ENCODE measurements at regions not wholly inside any gene's neighbourhood (a gene's known extent, or its start where the extent isn't known, plus 50 kb on each side); places are given as distances from the start of the nearest gene placed in this dataset.

DNA sequence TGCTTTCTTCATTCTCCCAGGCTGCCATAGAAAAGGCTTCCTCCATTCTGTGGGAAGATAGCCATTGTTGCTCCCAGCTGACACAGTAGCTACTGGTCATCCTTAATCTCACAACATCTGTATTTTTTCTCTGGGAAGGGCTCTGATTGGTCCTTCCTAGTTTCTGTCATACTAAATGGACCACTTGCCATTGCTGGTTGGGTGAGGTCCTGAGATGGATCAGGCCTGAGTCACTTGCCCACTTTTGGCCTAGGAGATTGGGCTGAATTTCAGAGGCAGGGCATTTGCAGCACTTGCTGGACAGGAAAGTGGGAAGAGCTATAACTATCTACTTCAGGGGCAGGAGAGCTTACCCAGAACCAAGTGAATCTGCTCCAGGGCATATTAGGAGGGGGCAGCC is 106.5 kb upstream of the PROK2 start:
- TF ChIP-seq, protein P1, sequence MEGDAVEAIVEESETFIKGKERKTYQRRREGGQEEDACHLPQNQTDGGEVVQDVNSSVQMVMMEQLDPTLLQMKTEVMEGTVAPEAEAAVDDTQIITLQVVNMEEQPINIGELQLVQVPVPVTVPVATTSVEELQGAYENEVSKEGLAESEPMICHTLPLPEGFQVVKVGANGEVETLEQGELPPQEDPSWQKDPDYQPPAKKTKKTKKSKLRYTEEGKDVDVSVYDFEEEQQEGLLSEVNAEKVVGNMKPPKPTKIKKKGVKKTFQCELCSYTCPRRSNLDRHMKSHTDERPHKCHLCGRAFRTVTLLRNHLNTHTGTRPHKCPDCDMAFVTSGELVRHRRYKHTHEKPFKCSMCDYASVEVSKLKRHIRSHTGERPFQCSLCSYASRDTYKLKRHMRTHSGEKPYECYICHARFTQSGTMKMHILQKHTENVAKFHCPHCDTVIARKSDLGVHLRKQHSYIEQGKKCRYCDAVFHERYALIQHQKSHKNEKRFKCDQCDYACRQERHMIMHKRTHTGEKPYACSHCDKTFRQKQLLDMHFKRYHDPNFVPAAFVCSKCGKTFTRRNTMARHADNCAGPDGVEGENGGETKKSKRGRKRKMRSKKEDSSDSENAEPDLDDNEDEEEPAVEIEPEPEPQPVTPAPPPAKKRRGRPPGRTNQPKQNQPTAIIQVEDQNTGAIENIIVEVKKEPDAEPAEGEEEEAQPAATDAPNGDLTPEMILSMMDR (IDR thresholded peaks at IDR 0.05): no peak
- no peak for TF ChIP-seq ZFX (IDR thresholded peaks at IDR 0.05; ENCODE audit: borderline replicate concordance)
- H3K27ac ChIP-seq: no peak overlapping the region

- no peak overlapping the region for H3K27ac ChIP-seq
- no peak for TF ChIP-seq ZFX (IDR thresholded peaks at IDR 0.05; ENCODE audit: borderline replicate concordance)
- TF ChIP-seq, protein P1 (IDR thresholded peaks at IDR 0.05): no peak
These were observed 105.5 kb upstream of the PROK2 start for GRCh38 chr3:71890356-71890931.

- H3K27ac ChIP-seq: no peak overlapping the region
- no peak for TF ChIP-seq ZFX (IDR thresholded peaks at IDR 0.05; ENCODE audit: borderline replicate concordance)
- TF ChIP-seq, protein P1 (IDR thresholded peaks at IDR 0.05): no peak
These were observed 102.3 kb upstream of the PROK2 start for GRCh38 chr3:71887256-71887655.

- no peak overlapping the region for H3K27ac ChIP-seq
- TF ChIP-seq ZFX (IDR thresholded peaks at IDR 0.05; ENCODE audit: borderline replicate concordance): no peak
- TF ChIP-seq, protein P1 (IDR thresholded peaks at IDR 0.05): no peak
These were observed 100.1 kb upstream of the PROK2 start for GRCh38 chr3:71885006-71885405.

DNA sequence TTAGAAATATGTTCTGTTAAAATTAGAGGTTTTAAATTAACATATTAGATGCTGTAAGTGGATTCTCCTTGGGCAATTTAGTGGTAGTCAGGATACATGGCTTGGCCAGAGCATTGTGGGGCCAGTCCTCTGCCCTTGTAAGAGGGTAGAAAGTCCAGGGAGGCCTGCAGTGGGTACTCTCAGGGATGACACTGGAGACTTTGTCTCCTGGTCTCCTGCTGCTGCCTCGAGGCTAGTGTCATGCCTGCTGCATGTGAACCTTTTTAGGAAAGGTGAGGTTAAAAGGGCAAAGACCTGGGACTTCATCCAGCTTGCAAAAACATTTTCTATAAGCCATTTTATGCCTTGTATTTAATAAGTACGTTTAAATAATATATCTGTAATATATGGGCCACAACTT is 96.8 kb upstream of the PROK2 start:
- H3K27ac ChIP-seq: no peak overlapping the region
- TF ChIP-seq, protein P1 (IDR thresholded peaks at IDR 0.05): no peak
- TF ChIP-seq ZFX (IDR thresholded peaks at IDR 0.05; ENCODE audit: borderline replicate concordance): no peak

DNA sequence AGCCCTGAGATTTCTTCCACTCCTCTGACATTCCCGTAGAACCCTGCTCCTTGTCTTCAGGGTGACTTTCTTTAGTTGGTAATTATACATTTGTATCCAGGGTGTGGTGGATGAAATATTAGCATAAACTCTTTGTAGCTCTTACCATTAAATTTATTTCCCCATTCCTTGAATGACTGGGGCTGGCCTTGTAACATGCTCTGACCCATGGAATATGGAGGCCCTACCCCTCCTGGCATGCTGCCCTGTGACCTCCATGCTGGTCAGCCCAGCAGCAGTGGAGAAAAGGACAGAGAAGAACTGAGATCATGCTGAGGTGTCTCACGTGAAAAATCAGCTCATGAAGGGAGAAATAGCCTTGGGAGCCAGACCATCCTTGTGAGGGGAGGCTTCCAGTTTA is 96.1 kb upstream of the PROK2 start:
- TF ChIP-seq ZFX (IDR thresholded peaks at IDR 0.05; ENCODE audit: borderline replicate concordance): no peak
- TF ChIP-seq, protein P1 (IDR thresholded peaks at IDR 0.05): no peak
- H3K27ac ChIP-seq: no peak overlapping the region

- no peak for TF ChIP-seq ZFX (IDR thresholded peaks at IDR 0.05; ENCODE audit: borderline replicate concordance)
- TF ChIP-seq, protein P1 (IDR thresholded peaks at IDR 0.05): no peak
These were observed 94.1 kb upstream of the PROK2 start for GRCh38 chr3:71879089-71879488.

More at GRCh38 chr3:71879089-71879488, 94.1 kb upstream of the PROK2 start:
- H3K27ac ChIP-seq: no peak overlapping the region
